ENCODE measurements at regions not wholly inside any gene's neighbourhood (a gene's known extent, or its start where the extent isn't known, plus 50 kb on each side); places are given as distances from the start of the nearest gene placed in this dataset.

DNA sequence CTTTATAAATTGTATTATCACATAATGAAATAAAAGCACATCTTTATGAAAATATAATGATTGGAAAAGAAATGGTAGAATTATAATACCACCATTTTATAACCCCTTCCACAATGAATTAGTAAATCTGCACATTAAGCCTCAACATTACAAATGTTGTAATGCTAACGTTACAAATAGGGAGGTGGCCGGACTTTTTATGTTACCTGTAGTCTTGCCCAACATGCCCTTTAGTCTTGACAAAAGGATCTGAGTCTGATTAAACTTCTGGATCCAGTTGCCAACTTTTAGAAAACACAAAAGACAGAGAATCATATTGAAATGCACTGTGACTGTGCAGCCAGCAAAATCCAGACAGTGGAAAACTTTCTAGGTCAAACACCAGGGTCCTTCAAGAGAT, 617.3 kb downstream of the KCNJ3 start:
- Histone ChIP-seq H3K27me3 (ENCODE audit: low read length) (no peaks in the 10 kb centered on the region), H3K4me3 (ENCODE audit: low read length) (no peak overlapping the region), H3K4me2 (ENCODE audit: low read length) (no peak overlapping the region), H3F3A (ENCODE audit: low read length, unreplicated experiment) (no peaks in the 10 kb centered on the region), H3K79me2 (ENCODE audit: low read length) (no peaks in the 10 kb centered on the region), H3K9me2 (replicated peaks; ENCODE audit: low read length) (no peaks in the 10 kb centered on the region), H3K4me1 (ENCODE audit: insufficient read depth, low read length) (no peaks in the 10 kb centered on the region), H3K9ac (ENCODE audit: low read length) (no peak overlapping the region), H3K36me3 (ENCODE audit: low read depth, low read length) (no peaks in the 10 kb centered on the region), H3K27ac (ENCODE audit: low read length) (no peak overlapping the region), H3K9me3 (ENCODE audit: low read length) (no peaks in the 10 kb centered on the region), H2AFZ (ENCODE audit: low read length) (no peak overlapping the region), H4K20me1 (ENCODE audit: low read length) (no peaks in the 10 kb centered on the region)
- DNase-seq (no peak), ATAC-seq (no peak)
- CTCF ChIA-PET: no interaction called here
- no TSS peak for BruUV-seq (replicated peaks)
- intact Hi-C loops (cut with micrococcal nuclease): no loop called here
- no peak for TF ChIP-seq EZH2 (IDR thresholded peaks at IDR 0.05; ENCODE audit: low read length, unreplicated experiment)
- TF ChIP-seq EZH2phosphoT487 (IDR thresholded peaks at IDR 0.05; ENCODE audit: borderline replicate concordance, low read length): no peak
- TF ChIP-seq, protein P1, sequence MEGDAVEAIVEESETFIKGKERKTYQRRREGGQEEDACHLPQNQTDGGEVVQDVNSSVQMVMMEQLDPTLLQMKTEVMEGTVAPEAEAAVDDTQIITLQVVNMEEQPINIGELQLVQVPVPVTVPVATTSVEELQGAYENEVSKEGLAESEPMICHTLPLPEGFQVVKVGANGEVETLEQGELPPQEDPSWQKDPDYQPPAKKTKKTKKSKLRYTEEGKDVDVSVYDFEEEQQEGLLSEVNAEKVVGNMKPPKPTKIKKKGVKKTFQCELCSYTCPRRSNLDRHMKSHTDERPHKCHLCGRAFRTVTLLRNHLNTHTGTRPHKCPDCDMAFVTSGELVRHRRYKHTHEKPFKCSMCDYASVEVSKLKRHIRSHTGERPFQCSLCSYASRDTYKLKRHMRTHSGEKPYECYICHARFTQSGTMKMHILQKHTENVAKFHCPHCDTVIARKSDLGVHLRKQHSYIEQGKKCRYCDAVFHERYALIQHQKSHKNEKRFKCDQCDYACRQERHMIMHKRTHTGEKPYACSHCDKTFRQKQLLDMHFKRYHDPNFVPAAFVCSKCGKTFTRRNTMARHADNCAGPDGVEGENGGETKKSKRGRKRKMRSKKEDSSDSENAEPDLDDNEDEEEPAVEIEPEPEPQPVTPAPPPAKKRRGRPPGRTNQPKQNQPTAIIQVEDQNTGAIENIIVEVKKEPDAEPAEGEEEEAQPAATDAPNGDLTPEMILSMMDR (conservative IDR thresholded peaks at IDR 0.05; ENCODE audit: low read depth, low read length): no peak
- POLR2A ChIA-PET (ENCODE audit: unreplicated experiment): no interaction called here

DNA sequence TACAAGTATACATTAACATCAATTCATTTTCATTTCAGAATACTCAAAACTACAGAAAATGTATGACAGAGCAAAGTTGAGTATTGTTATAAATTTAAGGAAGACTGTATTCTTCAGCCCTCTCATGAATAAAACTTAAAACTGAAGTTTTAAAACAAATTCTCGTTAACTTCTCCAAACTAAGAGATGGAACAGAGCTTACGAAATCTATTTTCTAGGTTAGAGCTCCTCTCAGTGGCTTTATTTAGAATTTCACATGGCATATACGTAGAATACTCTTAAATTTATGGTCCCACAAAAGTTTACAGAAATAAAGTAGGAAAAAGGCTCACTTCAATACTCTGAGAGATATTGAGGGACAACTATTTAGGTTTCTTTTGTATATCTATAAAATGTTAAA, 612.1 kb downstream of the KCNJ3 start:
- CTCF ChIA-PET: interaction anchor here (0.6 to 1.0 kb wide), 4 partner anchors 11 to 908 kb away, joined by 3 to 5 read pairs (median 4); no protein-coding TSS in a partner anchor
- peak; percentile 50 for DNase-seq
- H3K9me3 ChIP-seq (ENCODE audit: low read length): no peaks in the 10 kb centered on the region
- no peaks in the 10 kb centered on the region for H3K79me2 ChIP-seq (ENCODE audit: low read length)
- H3K4me2 ChIP-seq (ENCODE audit: low read length): no peak overlapping the region
- no peaks in the 10 kb centered on the region for H3K36me3 ChIP-seq (ENCODE audit: low read depth, low read length)
- no peaks in the 10 kb centered on the region for H4K20me1 ChIP-seq (ENCODE audit: low read length)
- H3K4me1 ChIP-seq (ENCODE audit: insufficient read depth, low read length): no peaks in the 10 kb centered on the region
- no peaks in the 10 kb centered on the region for H3K9me2 ChIP-seq (replicated peaks; ENCODE audit: low read length)
- ATAC-seq: peak; percentile 42
- H3F3A ChIP-seq (ENCODE audit: low read length, unreplicated experiment): no peaks in the 10 kb centered on the region
- POLR2A ChIA-PET (ENCODE audit: unreplicated experiment): interaction anchor here (0.5 kb wide), 1 partner anchor 1872 kb away, joined by 3 read pairs; no protein-coding TSS in a partner anchor
- no peak overlapping the region for H3K4me3 ChIP-seq (ENCODE audit: low read length)
- BruUV-seq (replicated peaks): no TSS peak
- no peak overlapping the region for H2AFZ ChIP-seq (ENCODE audit: low read length)
- TF ChIP-seq EZH2phosphoT487 (IDR thresholded peaks at IDR 0.05; ENCODE audit: borderline replicate concordance, low read length): no peak
- TF ChIP-seq, protein P1 (conservative IDR thresholded peaks at IDR 0.05; ENCODE audit: low read depth, low read length): peak; percentile 75
- intact Hi-C loops (cut with micrococcal nuclease): loop anchor here (1.0 to 2.0 kb wide), 3 partner anchors 686 to 908 kb away; no protein-coding TSS in a partner anchor
- H3K27ac ChIP-seq (ENCODE audit: low read length): no peak overlapping the region
- no peaks in the 10 kb centered on the region for H3K27me3 ChIP-seq (ENCODE audit: low read length)
- H3K9ac ChIP-seq (ENCODE audit: low read length): no peak overlapping the region

DNA sequence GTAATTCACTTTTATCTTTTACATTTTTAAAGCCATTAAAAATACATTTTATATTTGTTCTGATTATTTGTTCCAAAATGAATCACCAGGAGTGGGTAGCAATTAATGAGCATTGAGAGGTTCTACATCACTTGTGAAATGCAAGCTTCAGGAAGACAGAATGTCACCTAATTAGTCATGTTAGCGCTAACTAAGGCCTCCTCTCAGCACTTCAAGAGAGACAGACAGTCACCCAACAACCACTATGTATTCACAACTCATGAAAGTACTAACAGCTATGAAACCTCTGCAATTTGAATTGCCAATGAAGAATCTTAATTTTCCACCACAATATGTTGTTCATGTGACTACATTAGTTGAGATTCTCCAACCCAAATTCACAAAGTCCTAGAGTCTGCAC, 611.0 kb downstream of the KCNJ3 start:
- H3K79me2 ChIP-seq (ENCODE audit: low read length): no peaks in the 10 kb centered on the region
- intact Hi-C loops (cut with micrococcal nuclease): no loop called here
- no peaks in the 10 kb centered on the region for H3K9me2 ChIP-seq (replicated peaks; ENCODE audit: low read length)
- ChIA-PET POLR2A (ENCODE audit: unreplicated experiment) (no interaction called here), CTCF (no interaction called here)
- TF ChIP-seq, protein P1 (conservative IDR thresholded peaks at IDR 0.05; ENCODE audit: low read depth, low read length): no peak
- TF ChIP-seq EZH2phosphoT487 (IDR thresholded peaks at IDR 0.05; ENCODE audit: borderline replicate concordance, low read length) (no peak), EZH2 (IDR thresholded peaks at IDR 0.05; ENCODE audit: low read length, unreplicated experiment) (no peak)
- H3K27me3 ChIP-seq (ENCODE audit: low read length): no peaks in the 10 kb centered on the region
- no peak overlapping the region for H3K9ac ChIP-seq (ENCODE audit: low read length)
- DNase-seq (no peak), ATAC-seq (no peak)
- no peak overlapping the region for H2AFZ ChIP-seq (ENCODE audit: low read length)
- H3K27ac ChIP-seq (ENCODE audit: low read length): no peak overlapping the region
- no peaks in the 10 kb centered on the region for H3K4me1 ChIP-seq (ENCODE audit: insufficient read depth, low read length)
- H3F3A ChIP-seq (ENCODE audit: low read length, unreplicated experiment): no peaks in the 10 kb centered on the region
- H3K9me3 ChIP-seq (ENCODE audit: low read length): no peaks in the 10 kb centered on the region
- no peak overlapping the region for H3K4me3 ChIP-seq (ENCODE audit: low read length)
- H3K4me2 ChIP-seq (ENCODE audit: low read length): no peak overlapping the region
- H3K36me3 ChIP-seq (ENCODE audit: low read depth, low read length): no peaks in the 10 kb centered on the region
- H4K20me1 ChIP-seq (ENCODE audit: low read length): no peaks in the 10 kb centered on the region
- no TSS peak for BruUV-seq (replicated peaks)
